H7 (cell line): ENCODE measurements at regions not wholly inside any gene's neighbourhood (a gene's known extent, or its start where the extent isn't known, plus 50 kb on each side); places are given as distances from the start of the nearest gene placed in this dataset.

Experiments used
- DNase-seq: peaks from one replicate; pipeline ENCODE4 v3.0.0; 2012
- H3K27me3 ChIP-seq: 2 replicates; pipeline ENCODE4 v1.6.0; 2011; ENCODE audit warnings: mild to moderate bottlenecking, low read length; ENCODE audit not compliant: control insufficient read depth, insufficient read depth
- H3K36me3 ChIP-seq: replicated peaks from 2 replicates; pipeline ENCODE4 v1.5.1; 2011; ENCODE audit warnings: low read length; ENCODE audit not compliant: control insufficient read depth, insufficient read depth
- H3K4me3 ChIP-seq: 2 replicates; pipeline ENCODE4 v1.5.1; 2011; ENCODE audit warnings: low read depth, mild to moderate bottlenecking, control low read depth, low read length, moderate library complexity; ENCODE audit not compliant: insufficient read depth

DNA sequence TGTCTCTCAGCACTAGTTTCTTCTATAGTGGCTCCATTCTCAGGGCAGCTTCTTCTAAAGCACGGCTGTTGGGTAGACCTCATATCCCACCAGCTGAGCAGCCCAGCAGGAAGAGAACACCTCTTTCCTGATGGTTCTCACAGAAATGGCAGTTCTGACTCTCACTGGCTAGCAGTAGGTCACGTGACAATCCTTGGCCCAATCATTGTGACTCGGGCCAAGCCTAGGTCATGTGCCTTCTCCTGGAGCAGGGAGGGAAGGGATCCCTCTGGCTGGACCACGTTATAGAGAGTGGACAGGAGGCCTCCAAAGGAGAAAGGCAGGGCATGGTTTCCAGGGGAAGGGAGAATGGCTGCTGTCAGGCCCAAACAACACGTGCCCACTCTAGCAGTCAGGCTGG, 149.1 kb downstream of the AACS start:
- no peaks in the 10 kb centered on the region for H3K36me3 ChIP-seq
- no peak for DNase-seq
- no peaks in the 10 kb centered on the region for H3K27me3 ChIP-seq
- H3K4me3 ChIP-seq: no peak overlapping the region

DNA sequence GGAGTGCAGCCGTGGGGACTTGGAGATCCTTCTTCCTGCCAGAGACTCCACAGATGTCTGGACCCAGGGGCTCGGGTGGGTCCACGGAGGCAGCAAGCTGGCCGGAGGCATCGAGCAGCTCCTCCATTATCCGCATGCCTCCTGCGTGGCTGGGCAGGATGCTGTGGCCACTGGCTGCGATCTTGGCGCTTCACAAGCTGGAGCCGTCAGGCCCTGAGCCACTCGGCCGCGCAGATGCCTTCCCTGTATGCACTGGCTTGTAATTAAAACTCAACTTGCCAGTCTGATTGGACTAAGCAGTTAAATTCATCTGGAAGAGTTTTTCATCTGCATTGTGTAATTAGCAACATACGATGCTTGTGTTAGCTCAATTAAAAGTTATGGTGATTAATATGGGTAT, 151.5 kb downstream of the AACS start:
- H3K36me3 ChIP-seq: no peaks in the 10 kb centered on the region
- no peak overlapping the region for H3K4me3 ChIP-seq
- no peak for DNase-seq
- no peaks in the 10 kb centered on the region for H3K27me3 ChIP-seq

DNA sequence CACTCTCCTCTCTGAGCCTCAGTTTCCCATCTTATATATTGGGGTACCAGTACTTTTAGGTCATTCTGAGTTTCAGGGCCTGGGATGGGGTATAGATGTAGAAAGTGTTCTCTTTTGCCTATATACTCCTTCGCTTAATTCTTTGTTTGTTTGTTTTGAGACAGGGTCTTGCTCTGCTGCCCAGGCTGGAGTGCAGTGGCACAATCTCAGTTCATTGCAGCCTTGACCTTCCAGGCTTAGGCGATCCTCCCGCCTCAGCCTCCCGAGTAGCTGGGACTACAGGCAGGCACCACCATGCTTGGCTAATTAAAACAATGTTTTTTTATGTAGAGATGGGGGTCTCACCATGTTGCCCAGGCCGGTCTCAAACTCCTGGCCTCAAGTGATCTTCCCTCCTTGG, 152.1 kb downstream of the AACS start:
- Histone ChIP-seq H3K4me3 (no peak overlapping the region), H3K27me3 (no peaks in the 10 kb centered on the region), H3K36me3 (no peaks in the 10 kb centered on the region)
- DNase-seq: no peak

DNA sequence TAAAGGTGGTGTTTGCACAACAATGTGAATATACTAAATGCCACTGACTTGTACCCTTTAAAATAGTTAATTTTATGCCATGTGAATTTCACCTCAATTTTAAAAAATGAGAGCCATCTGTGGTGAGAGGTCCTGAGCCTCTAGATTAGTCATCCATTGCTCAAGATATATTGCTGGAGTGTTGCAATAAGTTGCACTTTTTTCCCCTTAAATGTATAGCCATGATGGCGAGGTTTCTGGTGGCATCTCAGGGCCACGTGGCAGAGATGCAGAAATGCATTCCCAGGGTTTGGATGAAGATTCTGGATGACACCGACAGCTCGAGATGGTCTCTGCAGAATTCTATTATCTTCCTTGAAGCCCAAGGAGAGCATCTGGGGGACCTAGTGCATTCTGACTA, 153.7 kb downstream of the AACS start:
- Histone ChIP-seq H3K4me3 (no peak overlapping the region), H3K36me3 (no peaks in the 10 kb centered on the region), H3K27me3 (no peaks in the 10 kb centered on the region)
- DNase-seq: no peak

DNA sequence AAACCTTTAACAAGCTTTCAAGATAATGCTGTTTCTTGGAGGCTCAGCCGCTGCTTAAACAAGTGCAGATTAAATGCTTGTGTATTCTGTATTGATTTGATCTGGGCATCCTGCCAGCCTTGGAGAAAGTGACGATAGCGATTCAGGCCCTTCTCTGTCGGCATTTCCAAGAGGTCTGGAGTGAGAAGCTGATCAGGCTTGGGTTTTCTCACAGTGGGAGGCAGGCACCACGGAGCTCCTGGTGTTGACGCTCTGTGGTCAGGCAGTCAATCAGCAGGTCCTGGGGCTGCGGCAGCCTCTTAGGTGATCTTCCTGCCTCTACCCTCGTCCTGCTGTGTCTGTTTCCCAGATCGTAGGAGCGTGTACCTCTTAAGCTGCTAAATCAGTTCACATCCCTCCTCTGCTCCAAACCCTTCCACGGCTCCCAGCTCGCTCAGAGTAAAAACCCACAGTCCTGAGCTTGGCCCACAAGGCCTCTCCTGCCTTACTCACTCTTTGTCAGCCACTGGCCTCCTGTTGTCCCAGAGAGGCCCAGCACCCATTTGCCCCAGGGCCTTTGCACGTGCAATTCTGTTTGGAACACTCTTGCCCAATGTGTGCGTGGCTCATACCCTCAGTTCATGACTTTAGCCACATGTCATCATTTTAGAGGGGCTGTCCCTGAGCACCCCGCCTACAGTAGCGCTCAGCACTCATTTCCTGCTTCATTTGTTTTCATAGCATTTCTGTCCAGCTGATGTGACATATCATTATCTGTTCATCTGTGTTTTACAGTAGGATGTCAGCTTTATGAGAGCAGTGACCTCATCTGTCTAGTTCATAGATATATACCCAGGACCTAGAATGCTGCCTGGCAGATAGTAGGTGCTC, 155.4 kb downstream of the AACS start:
- H3K27me3 ChIP-seq: no peaks in the 10 kb centered on the region
- H3K36me3 ChIP-seq: no peaks in the 10 kb centered on the region
- no peak for DNase-seq

DNA sequence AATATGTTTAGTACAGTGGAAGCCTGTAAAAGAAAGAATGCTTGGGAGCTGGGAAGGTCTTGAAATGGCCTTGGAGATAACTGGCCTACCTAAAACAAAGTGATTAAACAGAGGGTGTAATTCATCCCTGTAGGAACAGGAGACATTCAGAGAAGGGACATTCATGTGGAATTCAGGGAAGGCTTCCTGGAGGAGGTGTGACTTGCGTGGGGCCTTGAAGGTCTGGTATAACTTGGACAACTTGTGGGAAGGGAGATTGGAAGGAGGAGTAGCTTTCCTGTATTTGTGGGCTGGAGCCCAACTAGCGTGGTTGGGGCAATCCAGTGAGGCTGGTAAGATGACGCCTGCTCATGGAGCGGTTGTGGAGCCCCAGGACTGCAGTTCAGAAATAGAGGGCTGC, 156.4 kb downstream of the AACS start:
- no peaks in the 10 kb centered on the region for H3K36me3 ChIP-seq
- DNase-seq: no peak

More for the DNA sequence above, 155.4 kb downstream of the AACS start:
- H3K4me3 ChIP-seq: no peak overlapping the region

DNA sequence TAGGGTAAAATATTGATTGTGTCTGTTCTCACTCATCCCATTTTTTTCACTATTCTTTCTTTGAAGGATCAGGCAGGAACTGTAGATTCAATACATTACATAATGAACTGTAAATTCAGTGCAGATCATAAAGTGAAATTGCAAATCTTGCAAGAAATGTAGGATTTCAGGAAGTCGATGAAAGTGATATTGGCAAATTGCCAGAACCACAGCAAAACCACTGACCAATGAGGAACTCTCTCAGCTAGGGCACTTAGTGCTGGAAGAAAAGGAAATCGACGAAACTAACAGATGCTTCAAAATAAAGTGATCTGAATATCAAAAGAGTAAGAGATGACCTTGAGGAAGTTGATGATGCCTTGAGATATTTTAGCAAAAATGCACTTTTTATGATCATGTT, 157.6 kb downstream of the AACS start:
- Histone ChIP-seq H3K36me3 (no peaks in the 10 kb centered on the region), H3K4me3 (no peak overlapping the region), H3K27me3 (no peaks in the 10 kb centered on the region)
- no peak for DNase-seq

More for the DNA sequence above, 156.4 kb downstream of the AACS start:
- Histone ChIP-seq H3K4me3 (no peak overlapping the region), H3K27me3 (no peaks in the 10 kb centered on the region)

DNA sequence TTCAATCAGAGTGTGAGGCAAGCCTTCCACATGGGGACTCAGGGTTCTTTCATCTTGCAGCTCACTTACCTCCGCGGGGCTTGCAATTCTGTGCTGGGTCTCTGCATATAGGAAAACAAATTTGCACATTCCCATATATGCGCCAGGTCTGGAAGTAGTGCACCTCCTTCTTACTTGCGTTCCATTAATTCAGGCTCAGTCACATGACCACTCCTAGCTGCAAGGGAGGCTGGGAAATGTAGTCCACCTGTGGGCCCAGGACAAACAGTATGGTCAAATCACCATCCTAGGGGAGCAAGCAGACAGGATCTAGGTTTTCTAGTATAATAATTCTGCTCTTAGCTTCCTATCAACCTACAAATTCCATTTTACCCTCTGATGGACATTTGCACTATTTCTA, 160.4 kb downstream of the AACS start:
- no peaks in the 10 kb centered on the region for H3K27me3 ChIP-seq
- H3K4me3 ChIP-seq: no peak overlapping the region
- DNase-seq: no peak

DNA sequence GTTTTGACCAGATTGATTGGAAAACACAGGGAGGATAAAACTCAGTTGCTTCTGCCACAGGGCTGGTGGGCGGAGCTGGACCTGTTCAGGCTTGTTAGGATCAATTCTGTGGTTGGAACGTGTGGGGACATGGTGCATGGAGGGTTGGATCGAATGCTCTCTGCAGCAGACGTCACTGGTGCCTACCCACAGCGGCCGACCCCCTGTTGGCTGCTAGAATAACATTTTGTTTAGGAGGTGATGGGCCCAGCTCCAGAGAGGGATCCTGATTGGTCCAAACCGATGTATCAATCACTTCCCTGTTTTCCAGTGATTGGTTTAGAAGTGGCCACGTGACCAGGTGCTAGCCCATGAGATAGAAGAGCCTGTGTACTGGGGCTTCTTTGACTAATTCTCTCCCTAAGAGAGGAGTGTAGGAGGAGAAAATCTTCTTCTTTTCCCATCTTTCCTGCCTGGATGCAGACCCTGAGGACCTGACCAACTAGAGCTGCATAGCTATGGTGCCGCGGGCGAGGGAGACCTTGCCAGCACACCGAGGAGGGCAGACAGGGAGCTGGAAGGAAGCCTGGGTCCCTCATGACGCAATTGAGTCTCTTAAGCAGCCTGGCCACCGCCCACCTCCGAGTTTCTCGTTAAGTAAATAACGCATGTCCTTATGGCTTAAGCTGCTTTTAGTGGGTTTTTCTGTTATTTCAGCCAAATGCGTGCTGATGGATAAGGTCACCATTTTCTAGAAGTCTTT, 163.5 kb downstream of the AACS start:
- DNase-seq: peak; percentile 77
- Histone ChIP-seq H3K4me3 (no peak overlapping the region), H3K36me3 (no peaks in the 10 kb centered on the region; the same call in 1 of the 2 replicates), H3K27me3 (no peaks in the 10 kb centered on the region)

More for the DNA sequence above, 160.4 kb downstream of the AACS start:
- no peaks in the 10 kb centered on the region; the same call in 1 of the 2 replicates for H3K36me3 ChIP-seq

DNA sequence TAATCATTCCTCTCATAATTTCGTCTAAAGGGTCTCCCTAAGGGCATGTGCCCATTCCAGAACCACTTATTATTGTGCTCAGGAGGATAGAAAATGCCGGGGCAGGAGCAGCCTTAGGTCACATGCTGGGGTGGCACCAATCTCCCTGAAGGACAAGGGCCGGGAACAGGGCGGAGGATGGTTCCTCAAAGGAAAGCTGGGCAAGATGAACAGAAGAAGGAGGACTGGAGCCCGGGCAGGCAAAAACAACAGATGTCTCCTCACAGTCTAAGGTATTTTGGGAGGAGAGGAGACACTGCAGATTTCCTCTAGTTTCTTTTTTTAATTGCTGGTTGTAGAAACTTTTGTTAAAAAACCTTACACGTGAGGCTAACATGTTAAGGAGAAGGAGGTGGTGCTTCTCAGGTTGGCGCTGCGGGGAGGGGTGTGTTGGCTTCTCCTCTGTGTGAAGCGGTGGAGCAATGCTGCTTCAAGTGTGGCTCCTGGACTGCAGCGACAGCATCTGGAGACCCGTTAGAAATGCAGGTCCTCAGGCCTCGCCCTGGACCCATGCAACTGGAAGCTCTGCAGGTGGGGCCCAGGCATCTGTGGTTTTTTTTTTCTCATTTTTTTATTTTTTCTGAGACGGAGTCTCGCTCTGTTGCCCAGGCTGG, 164.8 kb downstream of the AACS start:
- H3K27me3 ChIP-seq: no peaks in the 10 kb centered on the region
- no peaks in the 10 kb centered on the region; the same call in 1 of the 2 replicates for H3K36me3 ChIP-seq
- no peak overlapping the region for H3K4me3 ChIP-seq
- no peak for DNase-seq

DNA sequence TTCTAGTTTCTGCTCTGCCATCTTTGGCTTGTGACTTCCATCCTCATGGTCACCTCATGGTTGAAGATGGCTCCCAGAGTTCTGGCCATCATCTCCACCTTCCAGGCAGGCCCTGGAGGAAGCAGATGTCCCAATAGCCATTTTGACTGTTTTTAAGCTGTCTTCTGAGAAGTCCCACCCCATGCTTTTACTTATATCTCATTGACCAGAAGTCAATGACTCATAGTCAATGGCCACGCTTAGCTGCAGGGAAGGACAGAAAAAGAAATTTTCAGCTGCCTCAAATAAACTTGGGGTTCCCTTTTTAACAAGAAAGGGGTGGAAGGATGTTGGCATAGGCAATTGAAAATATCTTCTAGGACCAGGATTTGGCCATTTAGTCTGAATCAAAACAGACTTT, 168.1 kb downstream of the AACS start:
- Histone ChIP-seq H3K4me3 (no peak overlapping the region), H3K36me3 (no peaks in the 10 kb centered on the region; the same call in 1 of the 2 replicates), H3K27me3 (no peaks in the 10 kb centered on the region)
- DNase-seq: no peak

DNA sequence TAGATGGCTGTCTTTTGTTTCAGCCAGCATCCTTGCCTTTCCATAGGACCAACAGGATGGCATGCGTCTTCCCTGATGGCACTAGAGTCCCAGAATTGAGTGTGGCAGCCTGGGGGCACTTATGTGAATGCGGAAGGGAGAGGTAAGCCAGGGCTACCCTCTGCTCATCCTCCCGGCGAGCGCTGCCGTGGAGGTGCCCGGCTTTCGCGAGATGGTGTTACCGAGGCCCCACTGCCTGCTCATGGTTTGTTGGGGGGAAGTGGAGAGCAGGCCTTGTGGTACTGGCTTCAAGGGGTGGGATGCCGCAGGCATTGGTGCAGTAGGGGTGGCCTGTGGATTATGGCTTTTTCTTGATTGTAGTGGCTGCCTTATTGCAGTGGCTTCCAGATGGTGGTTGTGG, 174.3 kb downstream of the AACS start:
- no peak overlapping the region for H3K4me3 ChIP-seq
- DNase-seq: no peak
- no peaks in the 10 kb centered on the region for H3K27me3 ChIP-seq
- no peaks in the 10 kb centered on the region for H3K36me3 ChIP-seq

DNA sequence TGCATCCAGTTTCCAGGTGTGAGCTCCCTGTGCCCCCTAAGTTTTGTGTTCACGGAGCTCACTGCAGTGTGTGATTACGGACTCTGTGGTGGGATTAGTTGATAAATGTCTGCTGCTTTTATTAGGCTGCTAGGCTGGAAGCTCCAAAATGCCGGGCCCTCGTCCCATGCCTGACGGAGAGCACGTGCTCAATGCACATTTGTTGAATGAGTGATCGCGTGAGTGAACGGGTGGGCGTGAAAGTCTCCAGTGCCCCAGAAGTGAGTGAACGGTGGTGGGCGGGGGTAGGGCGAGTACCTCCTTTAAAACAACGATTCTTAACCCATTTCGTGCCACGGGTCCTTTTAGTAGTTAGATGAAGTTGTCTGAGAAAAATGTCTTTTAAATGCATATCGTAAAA, 175.5 kb downstream of the AACS start:
- H3K4me3 ChIP-seq: no peak overlapping the region
- H3K27me3 ChIP-seq: no peaks in the 10 kb centered on the region
- H3K36me3 ChIP-seq: no peaks in the 10 kb centered on the region
- no peak for DNase-seq

DNA sequence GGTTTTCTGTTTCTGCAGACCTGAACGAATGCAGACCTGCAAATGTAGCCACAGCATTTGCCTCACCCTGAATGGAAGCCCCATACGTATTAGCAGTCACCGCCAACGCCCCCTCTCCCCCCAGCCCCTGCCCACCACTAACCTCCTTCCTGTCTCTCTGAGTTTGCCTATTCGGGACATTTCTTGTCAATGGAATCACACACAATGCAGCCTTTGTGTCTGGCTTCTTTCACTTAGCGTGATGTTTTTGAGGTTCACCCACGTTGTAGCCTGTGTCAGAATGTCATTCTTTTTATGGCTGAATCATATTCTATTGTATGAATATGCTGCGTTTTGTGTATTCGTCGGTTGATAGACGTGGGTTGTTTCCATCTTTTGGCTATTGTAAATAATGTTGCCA, 178.6 kb downstream of the AACS start:
- DNase-seq: no peak
- H3K27me3 ChIP-seq: no peaks in the 10 kb centered on the region
- no peak overlapping the region for H3K4me3 ChIP-seq
- H3K36me3 ChIP-seq: no peaks in the 10 kb centered on the region

DNA sequence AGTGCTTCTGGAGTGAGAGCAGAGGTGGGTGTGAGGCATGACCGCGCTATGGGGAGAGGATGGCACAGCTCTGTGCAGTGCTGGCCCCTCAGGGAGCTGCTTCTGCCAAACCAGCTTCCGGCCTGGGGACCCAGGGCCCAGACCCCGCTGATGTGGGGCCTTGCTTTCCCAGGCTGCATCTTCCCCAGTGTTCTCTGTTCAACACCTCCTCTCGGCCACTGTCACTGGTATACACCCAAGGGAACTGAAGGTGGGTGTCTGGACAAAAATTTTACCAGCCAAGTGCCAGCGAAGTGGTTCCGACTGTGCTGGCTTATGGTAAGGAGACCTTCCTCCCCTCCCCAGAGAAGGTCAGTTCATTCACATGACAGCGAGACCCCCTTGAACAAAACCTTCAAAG, 179.1 kb downstream of the AACS start:
- H3K27me3 ChIP-seq: no peaks in the 10 kb centered on the region
- DNase-seq: no peak
- H3K36me3 ChIP-seq: no peaks in the 10 kb centered on the region
- no peak overlapping the region for H3K4me3 ChIP-seq
